Panc1 (cell line): ENCODE measurements at regions not wholly inside any gene's neighbourhood (a gene's known extent, or its start where the extent isn't known, plus 50 kb on each side); places are given as distances from the start of the nearest gene placed in this dataset.

Experiments
- ATAC-seq: fragments of 200-7000 bp; cut with Tn5 transposase; 2 replicates; pipeline ENCODE4 v1.9.1; 2020; ENCODE audit warnings: mild to moderate bottlenecking, moderate library complexity
- BruUV-seq: library from RNA; stranded (reverse); fragments of 400-500 nt; replicated peaks from 2 replicates; lab custom pipeline; 2021; lab: Mats Ljungman, UMichigan
- CTCF ChIA-PET: fragments of 300-600 bp; sonication (Branson Sonifier 250); formaldehyde crosslinking; loops from one replicate; lab custom pipeline; 2022; ENCODE audit warnings: antibody characterized with exemption; lab: Charles Lee
- POLR2A ChIA-PET: fragments of 300-600 bp; sonication (Branson Sonifier 250); formaldehyde crosslinking; loops from one replicate; lab custom pipeline; 2022; ENCODE audit warnings: antibody characterized with exemption; lab: Charles Lee
- DNase-seq: peaks from one replicate; pipeline ENCODE4 v3.0.0-alpha.2; 2010; ENCODE audit warnings: low read depth, low spot score
- H3K27ac ChIP-seq: 2 replicates; pipeline ENCODE4 v1.5.1; 2011; ENCODE audit warnings: mild to moderate bottlenecking, low read length, inconsistent platforms
- H3K27me3 ChIP-seq: fragments of 200-500 bp; sonication (Bioruptor generic); 2 replicates; pipeline ENCODE4 v1.6.0; 2014; ENCODE audit warnings: low read length, inconsistent platforms; ENCODE audit not compliant: control insufficient read depth, insufficient read depth
- H3K36me3 ChIP-seq: fragments of 200-500 bp; sonication (Bioruptor generic); 2 replicates; pipeline ENCODE4 v1.5.1; 2014; ENCODE audit warnings: inconsistent platforms, mild to moderate bottlenecking, low read length, moderate library complexity; ENCODE audit not compliant: control insufficient read depth, insufficient read depth
- H3K4me1 ChIP-seq: 2 replicates; pipeline ENCODE4 v1.5.1; 2011; ENCODE audit warnings: inconsistent platforms, mild to moderate bottlenecking, low read length, moderate library complexity; ENCODE audit not compliant: control insufficient read depth, insufficient read depth
- H3K4me3 ChIP-seq, 2 experiments: 2 replicates each; pipeline ENCODE4 v1.5.1; 2011 to 2012; ENCODE audit warnings: low read depth in 2 of 2, low read length in 2 of 2, mild to moderate bottlenecking in 2 of 2, inconsistent platforms in 1 of 2, moderate library complexity in 1 of 2
- H3K9me3 ChIP-seq: fragments of 200-500 bp; sonication (Bioruptor generic); 2 replicates; pipeline ENCODE4 v1.5.1; 2014; ENCODE audit warnings: low read depth, mild to moderate bottlenecking, inconsistent platforms, low read length, moderate library complexity; ENCODE audit not compliant: control insufficient read depth, insufficient read depth
- POLR2AphosphoS5 ChIP-seq: IDR thresholded peaks from 2 replicates; pipeline ENCODE4 v1.6.1; 2012; ENCODE audit warnings: mild to moderate bottlenecking, low read depth, low read length, moderate library complexity
- REST ChIP-seq, 2 experiments: IDR thresholded peaks; 2 replicates each; pipeline ENCODE4 v1.6.1; 2011 to 2012; ENCODE audit warnings: low read depth in 2 of 2, control low read depth in 1 of 2, low read length in 1 of 2, mild to moderate bottlenecking in 1 of 2, moderate library complexity in 1 of 2; ENCODE audit not compliant: insufficient read depth in 1 of 2
- SIN3A ChIP-seq: IDR thresholded peaks from 2 replicates; pipeline ENCODE4 v1.6.1; 2012; ENCODE audit warnings: low read depth, mild to moderate bottlenecking, low read length, moderate library complexity, borderline replicate concordance; ENCODE audit not compliant: insufficient read depth
- TCF7L2 ChIP-seq: IDR thresholded peaks from 2 replicates; pipeline ENCODE4 v1.6.1; 2011; ENCODE audit warnings: mild to moderate bottlenecking, low read depth, low read length, inconsistent platforms
- in situ Hi-C: cut with HindIII; loops from 2 replicates; pipeline ENCODE4 v1.10.0; 2016; ENCODE audit warnings: low sequenced_read_pairs, low pct_unique_long_range_greater_than_20kb
- intact Hi-C: fragments of 100-400 bp; cut with micrococcal nuclease; formaldehyde crosslinking; loops from one replicate; pipeline ENCODE4 v1.10.0; 2022; ENCODE audit not compliant: unreplicated experiment
- TF ChIP-seq, protein P1 (sequence below): fragments of 450-650 bp; IDR thresholded peaks from 2 replicates; pipeline ENCODE4 v1.5.1; 2017; ENCODE audit warnings: mild to moderate bottlenecking

DNA sequence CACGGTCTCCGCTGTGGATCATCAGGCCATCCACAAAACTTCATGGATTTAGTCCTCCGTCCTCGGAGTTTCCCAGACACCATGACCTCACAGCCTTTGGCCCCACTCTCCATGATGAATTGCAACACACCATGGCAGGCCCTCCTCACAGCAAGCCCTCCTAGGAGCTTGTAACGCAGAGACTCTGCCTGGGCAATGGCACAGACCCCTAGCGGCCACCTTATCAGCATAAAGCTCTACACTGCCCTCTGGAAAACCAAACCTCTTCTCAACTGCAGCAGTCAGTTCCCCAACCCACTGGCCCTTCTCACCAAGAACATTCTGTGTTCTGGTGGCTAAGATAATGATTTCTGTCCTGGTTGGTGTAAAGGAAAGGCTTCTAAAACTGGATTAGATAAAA lies 238.4 kb upstream of the USP15 start:
- ATAC-seq: no peak
- DNase-seq: no peak
- no peak overlapping the region for H3K4me3 ChIP-seq
- in situ Hi-C loops: no loop called here
- H3K27ac ChIP-seq: no peak overlapping the region
- no TSS peak for BruUV-seq
- no peaks in the 10 kb centered on the region for H3K9me3 ChIP-seq
- H3K4me1 ChIP-seq: no peaks in the 10 kb centered on the region
- no peaks in the 10 kb centered on the region for H3K27me3 ChIP-seq
- intact Hi-C loops: loop anchor here (10.0 kb wide), 1 partner anchor 173 kb away; a partner anchor contains a TSS
- no peak for TF ChIP-seq TCF7L2
- no peak for TF ChIP-seq REST (IDR thresholded peaks at IDR 0.05; ENCODE audit: insufficient read depth in 1 of 2, low read depth in 2 of 2, low read length in 1 of 2)
- TF ChIP-seq POLR2AphosphoS5: no peak
- TF ChIP-seq, protein P1, sequence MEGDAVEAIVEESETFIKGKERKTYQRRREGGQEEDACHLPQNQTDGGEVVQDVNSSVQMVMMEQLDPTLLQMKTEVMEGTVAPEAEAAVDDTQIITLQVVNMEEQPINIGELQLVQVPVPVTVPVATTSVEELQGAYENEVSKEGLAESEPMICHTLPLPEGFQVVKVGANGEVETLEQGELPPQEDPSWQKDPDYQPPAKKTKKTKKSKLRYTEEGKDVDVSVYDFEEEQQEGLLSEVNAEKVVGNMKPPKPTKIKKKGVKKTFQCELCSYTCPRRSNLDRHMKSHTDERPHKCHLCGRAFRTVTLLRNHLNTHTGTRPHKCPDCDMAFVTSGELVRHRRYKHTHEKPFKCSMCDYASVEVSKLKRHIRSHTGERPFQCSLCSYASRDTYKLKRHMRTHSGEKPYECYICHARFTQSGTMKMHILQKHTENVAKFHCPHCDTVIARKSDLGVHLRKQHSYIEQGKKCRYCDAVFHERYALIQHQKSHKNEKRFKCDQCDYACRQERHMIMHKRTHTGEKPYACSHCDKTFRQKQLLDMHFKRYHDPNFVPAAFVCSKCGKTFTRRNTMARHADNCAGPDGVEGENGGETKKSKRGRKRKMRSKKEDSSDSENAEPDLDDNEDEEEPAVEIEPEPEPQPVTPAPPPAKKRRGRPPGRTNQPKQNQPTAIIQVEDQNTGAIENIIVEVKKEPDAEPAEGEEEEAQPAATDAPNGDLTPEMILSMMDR: no peak
- ChIA-PET CTCF (no interaction called here), POLR2A (no interaction called here)
- H3K36me3 ChIP-seq: no peaks in the 10 kb centered on the region

GRCh38 chr12:62028536-62028935 lies 231.7 kb upstream of the USP15 start:
- ATAC-seq: no peak
- POLR2A ChIA-PET: interaction anchor here (0.7 kb wide), 1 partner anchor 75 kb away, joined by 3 read pairs; no protein-coding TSS in a partner anchor
- TF ChIP-seq REST (IDR thresholded peaks at IDR 0.05; ENCODE audit: insufficient read depth in 1 of 2, low read depth in 2 of 2, low read length in 1 of 2): no peak
- no peak for TF ChIP-seq POLR2AphosphoS5
- no peak for TF ChIP-seq SIN3A
- TF ChIP-seq, protein P1: no peak
- no peak for TF ChIP-seq TCF7L2

More at GRCh38 chr12:62028536-62028935, 231.7 kb upstream of the USP15 start:
- no peaks in the 10 kb centered on the region for H3K9me3 ChIP-seq
- CTCF ChIA-PET: no interaction called here
- no peak overlapping the region for H3K4me3 ChIP-seq
- no peaks in the 10 kb centered on the region for H3K36me3 ChIP-seq
- H3K27ac ChIP-seq: no peak overlapping the region
- no peaks in the 10 kb centered on the region for H3K27me3 ChIP-seq
- intact Hi-C loops (loop anchor here (10.0 kb wide), 1 partner anchor 166 kb away; a partner anchor contains a TSS), in situ Hi-C loops (no loop called here)
- no TSS peak for BruUV-seq
- no peaks in the 10 kb centered on the region for H3K4me1 ChIP-seq
- no peak for DNase-seq
